C4-2B (cell line): ENCODE measurements at regions not wholly inside any gene's neighbourhood (a gene's known extent, or its start where the extent isn't known, plus 50 kb on each side); places are given as distances from the start of the nearest gene placed in this dataset.

Source experiments
- ZFX ChIP-seq: fragments of 450-650 bp; IDR thresholded peaks from 2 replicates; pipeline ENCODE4 v1.6.1; 2017
- TF ChIP-seq, protein P1 (sequence below): fragments of 450-650 bp; conservative IDR thresholded peaks from 2 replicates; pipeline ENCODE4 v1.5.1; 2017; ENCODE audit warnings: mild to moderate bottlenecking

- TF ChIP-seq, protein P1, sequence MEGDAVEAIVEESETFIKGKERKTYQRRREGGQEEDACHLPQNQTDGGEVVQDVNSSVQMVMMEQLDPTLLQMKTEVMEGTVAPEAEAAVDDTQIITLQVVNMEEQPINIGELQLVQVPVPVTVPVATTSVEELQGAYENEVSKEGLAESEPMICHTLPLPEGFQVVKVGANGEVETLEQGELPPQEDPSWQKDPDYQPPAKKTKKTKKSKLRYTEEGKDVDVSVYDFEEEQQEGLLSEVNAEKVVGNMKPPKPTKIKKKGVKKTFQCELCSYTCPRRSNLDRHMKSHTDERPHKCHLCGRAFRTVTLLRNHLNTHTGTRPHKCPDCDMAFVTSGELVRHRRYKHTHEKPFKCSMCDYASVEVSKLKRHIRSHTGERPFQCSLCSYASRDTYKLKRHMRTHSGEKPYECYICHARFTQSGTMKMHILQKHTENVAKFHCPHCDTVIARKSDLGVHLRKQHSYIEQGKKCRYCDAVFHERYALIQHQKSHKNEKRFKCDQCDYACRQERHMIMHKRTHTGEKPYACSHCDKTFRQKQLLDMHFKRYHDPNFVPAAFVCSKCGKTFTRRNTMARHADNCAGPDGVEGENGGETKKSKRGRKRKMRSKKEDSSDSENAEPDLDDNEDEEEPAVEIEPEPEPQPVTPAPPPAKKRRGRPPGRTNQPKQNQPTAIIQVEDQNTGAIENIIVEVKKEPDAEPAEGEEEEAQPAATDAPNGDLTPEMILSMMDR, result no peak
- no peak for TF ChIP-seq ZFX
Measured at GRCh38 chr13:109870696-109871370, 84.5 kb upstream of the IRS2 start.
